Loucy (cell line): ENCODE measurements at regions not wholly inside any gene's neighbourhood (a gene's known extent, or its start where the extent isn't known, plus 50 kb on each side); places are given as distances from the start of the nearest gene placed in this dataset.

Source experiments
- EZH2phosphoT487 ChIP-seq: fragments of 200-600 bp; IDR thresholded peaks from 2 replicates; pipeline ENCODE4 v1.6.1; 2018; ENCODE audit warnings: antibody characterized with exemption, mild to moderate bottlenecking, moderate library complexity, borderline replicate concordance
- TF ChIP-seq, protein P1 (sequence below): fragments of 200-600 bp; sonication (generic); conservative IDR thresholded peaks from 2 replicates; pipeline ENCODE4 v1.5.1; 2014; ENCODE audit warnings: mild to moderate bottlenecking, antibody characterized with exemption, low read length

DNA sequence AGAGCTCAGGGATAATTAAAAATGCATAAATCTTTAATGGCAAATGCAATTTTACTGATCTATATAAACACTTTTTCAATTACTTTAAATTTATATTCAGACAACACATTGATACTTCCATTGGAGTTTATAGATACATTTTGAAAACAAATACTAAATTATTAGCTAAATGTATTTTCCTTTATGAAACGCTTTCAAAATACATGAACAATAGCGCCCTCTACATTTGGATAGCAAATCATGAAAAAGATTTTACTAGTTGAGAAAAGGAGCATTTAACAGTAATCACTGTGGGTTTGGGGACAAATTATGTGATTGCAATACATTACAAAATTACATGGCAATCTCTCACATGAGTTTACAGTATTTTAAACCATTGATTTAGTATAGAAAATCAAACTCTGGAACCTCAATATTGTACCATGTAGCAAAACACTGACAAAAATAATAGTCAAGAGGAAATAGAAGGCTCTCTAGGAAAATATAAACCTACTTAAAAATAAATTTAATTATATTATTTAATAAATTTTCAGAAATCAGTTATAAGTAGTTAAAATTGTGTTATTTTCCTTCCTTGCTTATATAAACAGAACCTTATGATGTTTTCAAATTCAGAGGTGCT, 207.9 kb downstream of the ZIC1 start:
- TF ChIP-seq, protein P1, sequence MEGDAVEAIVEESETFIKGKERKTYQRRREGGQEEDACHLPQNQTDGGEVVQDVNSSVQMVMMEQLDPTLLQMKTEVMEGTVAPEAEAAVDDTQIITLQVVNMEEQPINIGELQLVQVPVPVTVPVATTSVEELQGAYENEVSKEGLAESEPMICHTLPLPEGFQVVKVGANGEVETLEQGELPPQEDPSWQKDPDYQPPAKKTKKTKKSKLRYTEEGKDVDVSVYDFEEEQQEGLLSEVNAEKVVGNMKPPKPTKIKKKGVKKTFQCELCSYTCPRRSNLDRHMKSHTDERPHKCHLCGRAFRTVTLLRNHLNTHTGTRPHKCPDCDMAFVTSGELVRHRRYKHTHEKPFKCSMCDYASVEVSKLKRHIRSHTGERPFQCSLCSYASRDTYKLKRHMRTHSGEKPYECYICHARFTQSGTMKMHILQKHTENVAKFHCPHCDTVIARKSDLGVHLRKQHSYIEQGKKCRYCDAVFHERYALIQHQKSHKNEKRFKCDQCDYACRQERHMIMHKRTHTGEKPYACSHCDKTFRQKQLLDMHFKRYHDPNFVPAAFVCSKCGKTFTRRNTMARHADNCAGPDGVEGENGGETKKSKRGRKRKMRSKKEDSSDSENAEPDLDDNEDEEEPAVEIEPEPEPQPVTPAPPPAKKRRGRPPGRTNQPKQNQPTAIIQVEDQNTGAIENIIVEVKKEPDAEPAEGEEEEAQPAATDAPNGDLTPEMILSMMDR = peak; percentile 83
- TF ChIP-seq EZH2phosphoT487 = no peak
